ENCODE measurements at regions not wholly inside any gene's neighbourhood (a gene's known extent, or its start where the extent isn't known, plus 50 kb on each side); places are given as distances from the start of the nearest gene placed in this dataset.

- DNase-seq (ENCODE audit: low spot score in 2 of 2): no peak
These were observed 566.9 kb downstream of the TCERG1L start for GRCh38 chr10:130744631-130745030.

GRCh38 chr10:130745251-130745650 is 566.3 kb downstream of the TCERG1L start:
- Histone ChIP-seq H3K9me3 (no peaks in the 10 kb centered on the region), H3K4me3 (no peak overlapping the region), H3K27ac (no peak overlapping the region), H3K4me1 (no peaks in the 10 kb centered on the region), H3K27me3 (no peaks in the 10 kb centered on the region), H3K36me3 (no peaks in the 10 kb centered on the region)
- no peak for DNase-seq (ENCODE audit: low spot score in 2 of 2)
- no peak for TF ChIP-seq CTCF (IDR thresholded peaks at IDR 0.05)
- whole genome bisulfite sequencing, 2 donors: 51 to 55% methylated on average over 5 of the region's 5 CpGs

More at GRCh38 chr10:130744631-130745030, 566.9 kb downstream of the TCERG1L start:
- H3K36me3 ChIP-seq: no peaks in the 10 kb centered on the region
- TF ChIP-seq POLR2A (IDR thresholded peaks at IDR 0.05) (no peak), EP300 (IDR thresholded peaks at IDR 0.05) (no peak), CTCF (IDR thresholded peaks at IDR 0.05) (no peak)
- H3K4me1 ChIP-seq: no peaks in the 10 kb centered on the region
- no peak overlapping the region for H3K4me3 ChIP-seq
- H3K27me3 ChIP-seq: no peaks in the 10 kb centered on the region
- no peak overlapping the region for H3K27ac ChIP-seq
- no peaks in the 10 kb centered on the region for H3K9me3 ChIP-seq
- 42 to 53% methylated on average over 8 of the region's 8 CpGs for WGBS, 2 donors

GRCh38 chr10:130745821-130746220 is 565.7 kb downstream of the TCERG1L start:
- no peak for DNase-seq (ENCODE audit: low spot score in 2 of 2)
- Histone ChIP-seq H3K27ac (no peak overlapping the region), H3K27me3 (no peaks in the 10 kb centered on the region), H3K36me3 (no peaks in the 10 kb centered on the region), H3K9me3 (no peaks in the 10 kb centered on the region), H3K4me1 (no peaks in the 10 kb centered on the region), H3K4me3 (no peak overlapping the region)
- 81 to 87% methylated on average over 6 to 7 of the region's 7 CpGs for WGBS, 2 donors
- TF ChIP-seq CTCF (IDR thresholded peaks at IDR 0.05): no peak
- no peak for TF ChIP-seq POLR2A (IDR thresholded peaks at IDR 0.05)
- no peak for TF ChIP-seq EP300 (IDR thresholded peaks at IDR 0.05)

GRCh38 chr10:130746311-130746710 is 565.2 kb downstream of the TCERG1L start:
- TF ChIP-seq EP300 (IDR thresholded peaks at IDR 0.05) (no peak), CTCF (IDR thresholded peaks at IDR 0.05) (no peak), POLR2A (IDR thresholded peaks at IDR 0.05) (no peak)
- Histone ChIP-seq H3K4me1 (no peaks in the 10 kb centered on the region), H3K27ac (no peak overlapping the region), H3K27me3 (no peaks in the 10 kb centered on the region), H3K4me3 (no peak overlapping the region), H3K36me3 (no peaks in the 10 kb centered on the region), H3K9me3 (no peaks in the 10 kb centered on the region)
- WGBS, 2 donors: 58 to 68% methylated on average over 4 to 5 of the region's 5 CpGs
- no peak for DNase-seq (ENCODE audit: low spot score in 2 of 2)

- Histone ChIP-seq H3K4me3 (no peak overlapping the region), H3K9me3 (peaks cover 0 to 3% (median 0%) of the 10 kb centered on the region in 4 donors), H3K36me3 (no peaks in the 10 kb centered on the region), H3K27me3 (no peaks in the 10 kb centered on the region), H3K27ac (no peak overlapping the region), H3K4me1 (no peaks in the 10 kb centered on the region)
- WGBS, 2 donors: 50 to 54% methylated on average over 11 of the region's 11 CpGs
- no peak for DNase-seq (ENCODE audit: low spot score in 2 of 2)
- TF ChIP-seq POLR2A (IDR thresholded peaks at IDR 0.05): no peak
- TF ChIP-seq CTCF (IDR thresholded peaks at IDR 0.05): no peak
- no peak for TF ChIP-seq EP300 (IDR thresholded peaks at IDR 0.05)
These were observed 564.2 kb downstream of the TCERG1L start for GRCh38 chr10:130747356-130747755.
